Kidney epithelial cell (primary cell): ENCODE measurements at regions not wholly inside any gene's neighbourhood (a gene's known extent, or its start where the extent isn't known, plus 50 kb on each side); places are given as distances from the start of the nearest gene placed in this dataset.

Experiments used
- DNase-seq: peaks from one replicate; pipeline ENCODE4 v3.0.0-alpha.2; 2010; ENCODE audit warnings: low read depth
- H3K27me3 ChIP-seq: 2 replicates; pipeline ENCODE4 v1.6.0; 2011; ENCODE audit warnings: low read length; ENCODE audit not compliant: control insufficient read depth, insufficient read depth
- H3K36me3 ChIP-seq: 2 replicates; pipeline ENCODE4 v1.5.1; 2011; ENCODE audit warnings: low read length; ENCODE audit not compliant: control insufficient read depth, insufficient read depth
- H3K4me3 ChIP-seq: 2 replicates; pipeline ENCODE4 v1.5.1; 2011; ENCODE audit warnings: low read depth, mild to moderate bottlenecking, control low read depth, low read length
- CTCF ChIP-seq: IDR thresholded peaks from 2 replicates; pipeline ENCODE4 v1.5.1; 2011; ENCODE audit warnings: mild to moderate bottlenecking, moderate library complexity, low read length, control low read depth, inconsistent platforms; ENCODE audit not compliant: insufficient read depth, poor library complexity, severe bottlenecking

DNA sequence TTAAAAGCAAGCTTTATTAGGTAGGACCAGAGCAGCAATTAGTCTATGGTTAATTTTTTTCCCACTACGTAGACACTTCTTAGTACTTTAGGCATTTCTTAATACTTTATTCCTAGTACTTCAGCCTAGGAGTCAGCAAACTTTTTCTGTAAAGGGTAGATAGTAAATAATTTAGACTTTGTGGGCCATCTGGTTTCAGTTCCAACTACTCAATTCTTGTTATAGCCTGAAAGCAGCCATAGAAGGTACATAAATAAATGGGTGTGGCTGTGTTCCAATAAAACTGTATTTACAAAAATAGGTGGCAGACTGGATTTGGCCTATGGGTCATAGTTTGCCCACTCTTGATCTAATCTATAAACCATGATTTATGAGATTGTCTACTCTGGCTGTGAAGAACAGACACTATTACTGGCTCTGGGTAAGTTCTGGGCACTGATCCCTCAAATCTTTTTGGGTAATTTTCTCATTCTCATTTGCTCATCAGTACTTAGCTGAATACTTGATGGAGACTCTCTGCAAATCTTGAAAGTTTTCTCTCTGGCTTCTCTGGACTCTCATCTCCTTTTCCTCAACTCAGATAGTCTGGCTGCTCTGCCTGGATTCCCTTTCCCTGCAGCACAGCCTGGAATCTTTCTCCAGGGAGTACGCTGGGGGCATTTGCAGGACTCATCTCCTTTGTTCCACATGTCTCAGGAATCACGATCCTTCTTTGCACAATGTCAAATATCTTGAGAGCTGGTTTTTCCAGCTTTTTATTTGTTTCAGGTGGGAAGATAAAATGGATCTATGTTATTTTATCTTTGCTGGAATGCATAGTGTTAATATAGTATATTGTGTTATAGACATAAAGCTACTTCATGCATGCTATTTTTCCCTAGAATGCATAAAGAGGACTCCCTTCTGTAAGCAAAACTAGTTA lies 524.8 kb upstream of the TBL1XR1 start:
- no peaks in the 10 kb centered on the region for H3K27me3 ChIP-seq
- DNase-seq, result no peak
- no peaks in the 10 kb centered on the region for H3K36me3 ChIP-seq
- no peak overlapping the region for H3K4me3 ChIP-seq
- no peak for TF ChIP-seq CTCF

DNA sequence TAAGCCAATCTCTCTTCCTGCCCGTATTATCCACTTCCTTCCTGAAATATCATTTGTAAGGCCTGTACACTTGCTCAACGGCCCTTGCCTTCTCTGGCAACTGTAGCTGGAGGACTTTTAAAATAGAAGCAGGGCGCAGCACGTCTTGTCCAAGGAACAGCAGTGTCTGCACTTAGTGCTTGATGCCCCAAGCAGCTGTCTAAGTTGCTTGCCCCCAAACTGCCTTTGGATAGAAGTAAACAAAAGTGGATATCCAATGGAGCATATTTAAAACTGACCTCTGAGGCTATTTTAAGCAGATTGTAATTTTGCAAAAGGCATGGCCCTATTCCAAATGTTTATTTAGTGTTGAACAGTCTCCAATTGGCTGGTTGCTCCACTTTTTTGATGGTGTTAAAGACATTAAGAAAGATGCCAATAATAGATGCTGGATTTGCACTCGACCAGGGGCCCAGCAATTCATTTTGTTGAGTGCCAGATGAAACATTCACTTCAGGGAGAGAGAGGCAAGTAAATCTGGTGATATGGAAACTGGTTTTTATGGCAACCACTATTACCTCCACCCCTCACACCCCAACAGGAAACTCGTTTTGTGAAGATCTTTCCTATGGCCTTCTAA lies 526.8 kb upstream of the TBL1XR1 start:
- H3K36me3 ChIP-seq, result no peaks in the 10 kb centered on the region
- no peak for DNase-seq
- H3K27me3 ChIP-seq, result no peaks in the 10 kb centered on the region
- no peak for TF ChIP-seq CTCF
- no peak overlapping the region for H3K4me3 ChIP-seq

- Histone ChIP-seq H3K27me3 (no peaks in the 10 kb centered on the region), H3K4me3 (no peak overlapping the region), H3K36me3 (no peaks in the 10 kb centered on the region)
- DNase-seq, result no peak
- TF ChIP-seq CTCF, result no peak
Observed at GRCh38 chr3:177725165-177725564, 527.9 kb upstream of the TBL1XR1 start.

DNA sequence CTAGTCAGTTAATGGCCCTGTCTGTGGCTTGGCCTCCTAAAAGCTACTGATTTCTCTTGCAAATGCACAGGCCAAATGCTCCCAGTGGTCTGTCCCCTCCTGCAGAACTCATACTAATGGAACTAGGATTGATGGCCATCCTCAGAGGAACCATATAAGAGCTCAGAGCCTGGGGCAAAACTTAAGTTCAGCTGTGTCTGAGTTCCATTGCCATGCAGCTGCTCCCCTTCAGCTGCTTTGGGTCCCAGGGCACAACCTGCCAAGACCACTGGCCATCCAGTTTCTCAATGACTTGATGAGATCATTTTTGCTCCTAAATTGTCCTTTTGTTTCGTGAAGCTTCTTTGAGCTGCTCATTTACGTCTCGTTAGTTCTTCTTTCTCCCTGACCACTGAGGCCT lies 529.5 kb upstream of the TBL1XR1 start:
- Histone ChIP-seq H3K4me3 (no peak overlapping the region), H3K36me3 (no peaks in the 10 kb centered on the region), H3K27me3 (no peaks in the 10 kb centered on the region)
- DNase-seq, result no peak
- no peak for TF ChIP-seq CTCF

- no peaks in the 10 kb centered on the region for H3K36me3 ChIP-seq
- no peak for DNase-seq
Observed at GRCh38 chr3:177729956-177730681, 532.8 kb upstream of the TBL1XR1 start.

More at GRCh38 chr3:177729956-177730681, 532.8 kb upstream of the TBL1XR1 start:
- Histone ChIP-seq H3K4me3 (no peak overlapping the region), H3K27me3 (no peaks in the 10 kb centered on the region)
- no peak for TF ChIP-seq CTCF
